ENCODE measurements at regions not wholly inside any gene's neighbourhood (a gene's known extent, or its start where the extent isn't known, plus 50 kb on each side); places are given as distances from the start of the nearest gene placed in this dataset.

- no peak for TF ChIP-seq GATAD2B (conservative IDR thresholded peaks at IDR 0.05; ENCODE audit: low read depth)
- no peak for TF ChIP-seq ZBTB11 (CRISPR knock-in tag; IDR thresholded peaks at IDR 0.05)
Measured at GRCh38 chr11:119782739-119783072, 53.7 kb upstream of the NECTIN1 start (continued).

- Histone ChIP-seq H3K27me3 (replicated peaks in 1 of 2; ENCODE audit: control insufficient read depth in 2 of 2, insufficient read depth in 2 of 2, low read length in 1 of 2) (no peaks in the 10 kb centered on the region), H2AFZ (ENCODE audit: control insufficient read depth, low read depth, low read length) (no peak overlapping the region), H3K4me3 (no peak overlapping the region), H3K9ac (ENCODE audit: control insufficient read depth, insufficient read depth, low read length) (no peak overlapping the region), H4K20me1 (ENCODE audit: control insufficient read depth, insufficient read depth) (no peaks in the 10 kb centered on the region), H3K27ac (ENCODE audit: control insufficient read depth, insufficient read depth) (no peak overlapping the region), H3K79me2 (ENCODE audit: control insufficient read depth, insufficient read depth, low read length) (no peaks in the 10 kb centered on the region), H3K9me3 (replicated peaks; ENCODE audit: control insufficient read depth, insufficient read depth, low read length) (peaks cover 4% of the 10 kb centered on the region), H3K4me1 (ENCODE audit: control insufficient read depth, insufficient read depth, low read length) (peaks cover 11% of the 10 kb centered on the region), H3K4me2 (ENCODE audit: control insufficient read depth, insufficient read depth) (no peak overlapping the region), H3K36me3 (ENCODE audit: control insufficient read depth in 2 of 2, insufficient read depth in 2 of 2, low read length in 1 of 2) (peaks cover 0 to 2% of the 10 kb centered on the region in 2 experiments; a peak in 2 of 4 replicates)
- 73% methylated on average over 19 of the region's 19 CpGs for WGBS (ENCODE audit: insufficient coverage, insufficient replicate concordance, low lambda C conversion rate, missing lambda C conversion rate)
- in situ Hi-C loops (cut with MboI) (no loop called here), intact Hi-C loops (cut with micrococcal nuclease; ENCODE audit: unreplicated experiment) (no loop called here)
- ChIA-PET CTCF (interaction anchor here (1.2 kb wide), 1 partner anchor 31 kb away, joined by 4 read pairs; no protein-coding TSS in a partner anchor), POLR2A (interaction anchor here (0.5 kb wide), 1 partner anchor 35 kb away, joined by 3 read pairs; no protein-coding TSS in a partner anchor), RAD21 (ENCODE audit: unreplicated experiment) (no interaction called here), SMC1A (ENCODE audit: uncharacterized antibody, unreplicated experiment) (no interaction called here)
- BruUV-seq (replicated peaks) = no TSS peak
- DNase-seq (ENCODE audit: low read depth, low spot score) (no peak), ATAC-seq (no peak), FAIRE-seq (no peak)
- no peak for TF ChIP-seq SIX5 (IDR thresholded peaks at IDR 0.05; ENCODE audit: low read depth, low read length, severe bottlenecking)
- TF ChIP-seq DPF2 (IDR thresholded peaks at IDR 0.05) = no peak
- TF ChIP-seq ATF7 (IDR thresholded peaks at IDR 0.05; ENCODE audit: low read depth) = no peak
- TF ChIP-seq CBX3 (IDR thresholded peaks at IDR 0.05; ENCODE audit: borderline replicate concordance, low read depth) = no peak
- no peak for TF ChIP-seq TCF12 (IDR thresholded peaks at IDR 0.05; ENCODE audit: low read depth, low read length)
- no peak for TF ChIP-seq TAF1 (IDR thresholded peaks at IDR 0.05; ENCODE audit: borderline replicate concordance, low read depth, low read length)
- no peak for TF ChIP-seq CUX1 (IDR thresholded peaks at IDR 0.05; ENCODE audit: insufficient replicate concordance, low read depth, low read length)
- TF ChIP-seq PAX5 (IDR thresholded peaks at IDR 0.05; ENCODE audit: borderline replicate concordance, low read depth, low read length) = no peak
- TF ChIP-seq MTA2 (IDR thresholded peaks at IDR 0.05; ENCODE audit: low read depth) = no peak
- no peak for TF ChIP-seq BMI1 (IDR thresholded peaks at IDR 0.05; ENCODE audit: borderline replicate concordance)
- TF ChIP-seq IKZF2 (IDR thresholded peaks at IDR 0.05) = no peak
- no peak for TF ChIP-seq ZNF207 (IDR thresholded peaks at IDR 0.05; ENCODE audit: borderline replicate concordance)
Measured at GRCh38 chr11:119782006-119782738, 53.2 kb upstream of the NECTIN1 start.
